Spleen (tissue), 7 donors: ENCODE measurements at regions not wholly inside any gene's neighbourhood (a gene's known extent, or its start where the extent isn't known, plus 50 kb on each side); places are given as distances from the start of the nearest gene placed in this dataset.
"Not testable (repeated sequence)": the region's sequence is repeated elsewhere in the genome, so short reads cannot be mapped to it uniquely, and the experiment has no call there.

ENCODE experiments used
- CTCF ChIP-seq, 11 experiments: fragments of 200-600 bp in 7 of 11; fragments of 450-650 bp in 4 of 11; sonication (generic) in 4 of 11; IDR thresholded peaks in 8 of 11; conservative IDR thresholded peaks in 3 of 11; 1 replicate in 7 of 11; 2 replicates in 4 of 11; pipeline versions ENCODE4 v1.4.0 to v1.8.0; 2016 to 2021; ENCODE audit warnings: antibody characterized with exemption in 11 of 11, inconsistent platforms in 4 of 11, mild to moderate bottlenecking in 1 of 11
- POLR2A ChIP-seq, 3 donors: fragments of 450-650 bp; IDR thresholded peaks; one replicate each; pipeline ENCODE4 v1.5.1; 2017; ENCODE audit warnings: antibody characterized with exemption in 3 of 3, mild to moderate bottlenecking in 1 of 3
- donor health status: DM: no; HTN: no; CAD: no; lungs with moderate emphysema.
- donor health status: DM: no; HTN: no; CAD: no.
- donor health status: DM: no; HTN: no; CAD: no.

DNA sequence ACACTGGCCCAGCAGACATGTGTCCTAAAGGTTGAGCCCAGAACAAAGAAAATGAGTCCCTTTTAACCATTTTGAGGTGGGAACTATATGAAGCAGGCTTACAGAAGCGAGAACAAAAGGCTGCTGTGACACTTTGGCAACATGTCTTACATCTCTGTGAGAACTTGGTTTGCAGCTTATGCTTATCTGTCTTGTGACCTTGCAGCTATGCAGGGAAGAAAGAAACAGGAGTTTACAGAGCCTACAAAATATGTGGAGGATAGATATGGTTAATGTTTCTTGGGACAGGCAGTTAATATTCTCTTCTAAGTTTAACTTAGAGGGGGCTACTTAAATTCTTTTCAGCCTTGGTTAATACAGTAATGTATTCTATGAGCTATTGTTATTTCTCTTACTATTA lies 209.1 kb downstream of the PTH2R start:
- not testable (repeated sequence) for TF ChIP-seq POLR2A (IDR thresholded peaks at IDR 0.05); CTCF (IDR thresholded peaks at IDR 0.05 in 8 of 11, conservative IDR thresholded peaks at IDR 0.05 in 3 of 11)
